ENCODE measurements at regions not wholly inside any gene's neighbourhood (a gene's known extent, or its start where the extent isn't known, plus 50 kb on each side); places are given as distances from the start of the nearest gene placed in this dataset.

DNA sequence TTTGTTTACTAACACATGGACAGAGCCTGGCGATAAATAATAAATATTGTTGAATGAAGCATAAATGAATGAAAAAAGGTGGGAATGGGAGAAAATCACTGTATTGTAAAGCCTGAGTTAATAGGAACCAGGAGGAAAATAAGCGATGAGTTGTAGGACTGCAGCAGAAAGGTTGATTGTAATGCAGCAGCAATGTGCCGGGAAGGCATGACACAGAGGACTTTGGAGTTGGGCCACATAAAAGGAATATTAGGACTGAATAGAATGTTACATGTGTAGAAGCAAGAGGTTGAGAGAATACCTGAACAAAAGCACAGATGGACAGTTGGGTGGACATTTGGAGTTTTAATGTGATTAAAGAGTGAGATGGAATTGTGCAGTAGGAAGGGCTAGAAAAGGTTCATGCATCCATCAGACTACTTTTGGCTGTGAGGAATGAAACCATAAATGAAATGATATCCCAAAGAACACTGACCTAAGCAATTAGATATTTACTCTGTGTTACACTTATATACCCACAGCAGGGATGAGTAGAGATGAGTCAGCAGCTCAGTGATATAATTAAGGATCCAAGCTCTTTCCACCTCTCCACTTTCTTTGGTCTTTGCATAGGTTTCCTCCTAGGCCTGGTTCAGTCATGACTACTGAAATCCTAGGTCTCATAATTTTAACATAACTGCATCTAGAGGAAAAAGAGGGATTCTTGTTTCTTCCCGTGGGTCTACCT lies 55.4 kb downstream of the CCER1 start:
- Mint-ChIP-seq H3K27ac (ENCODE audit: low read depth) (no peak overlapping the region), H3K9me3 (no peaks in the 10 kb centered on the region), H3K27me3 (no peaks in the 10 kb centered on the region), H3K36me3 (ENCODE audit: insufficient read depth) (no peaks in the 10 kb centered on the region), H3K4me1 (no peaks in the 10 kb centered on the region), H3K4me3 (no peak overlapping the region)
- ATAC-seq (replicated peaks; ENCODE audit: extremely low read depth, poor library complexity, severe bottlenecking): no peak
- DNase-seq (ENCODE audit: low spot score in 2 of 2): no peak

DNA sequence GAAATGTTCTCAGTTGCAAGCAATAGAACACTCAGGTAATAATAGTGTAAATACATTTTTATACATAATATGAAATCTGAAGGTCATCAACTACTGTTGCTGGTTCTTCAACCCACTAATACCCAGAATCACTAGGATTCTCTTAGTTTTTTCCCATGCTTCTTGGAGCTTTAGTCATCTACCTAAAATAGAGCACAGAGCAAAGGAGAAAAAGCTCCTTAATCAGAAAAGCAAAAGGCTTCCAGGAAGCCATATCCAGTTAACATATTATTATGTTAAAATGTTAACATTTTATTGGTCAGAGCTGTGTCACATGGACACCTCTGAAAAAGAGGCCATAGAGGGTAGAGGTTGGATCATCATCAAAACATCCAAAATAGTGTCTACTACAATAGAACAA lies 57.0 kb downstream of the CCER1 start:
- ATAC-seq (replicated peaks; ENCODE audit: extremely low read depth, poor library complexity, severe bottlenecking) (no peak), DNase-seq (ENCODE audit: low spot score in 2 of 2) (no peak)
- no peaks in the 10 kb centered on the region for H3K4me1 Mint-ChIP-seq
- no peaks in the 10 kb centered on the region for H3K9me3 Mint-ChIP-seq
- no peak overlapping the region for H3K4me3 Mint-ChIP-seq
- H3K27ac Mint-ChIP-seq (ENCODE audit: low read depth): no peak overlapping the region
- no peaks in the 10 kb centered on the region for H3K27me3 Mint-ChIP-seq
- H3K36me3 Mint-ChIP-seq (ENCODE audit: insufficient read depth): no peaks in the 10 kb centered on the region

DNA sequence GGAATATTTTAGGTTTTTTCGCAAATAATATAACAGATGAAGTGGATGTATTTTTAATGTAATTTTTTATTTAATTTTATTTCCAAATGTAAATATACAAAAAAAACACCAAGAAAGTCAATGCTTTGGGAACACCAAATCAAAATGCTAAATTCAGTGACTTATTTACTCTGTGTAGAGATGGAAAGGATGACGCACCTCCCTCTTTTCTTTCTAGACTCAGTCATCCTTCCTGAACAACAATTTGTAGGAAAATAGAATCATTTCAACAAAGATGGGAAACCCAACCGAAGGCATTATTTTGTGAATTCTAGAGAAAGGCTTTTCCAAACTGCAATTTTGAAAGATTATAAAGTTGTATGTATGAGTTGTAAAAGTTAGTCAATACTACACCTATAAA lies 57.7 kb downstream of the CCER1 start:
- H3K27me3 Mint-ChIP-seq: no peaks in the 10 kb centered on the region
- no peak for DNase-seq (ENCODE audit: low spot score in 2 of 2)
- no peak for ATAC-seq (replicated peaks; ENCODE audit: extremely low read depth, poor library complexity, severe bottlenecking)
- no peak overlapping the region for H3K4me3 Mint-ChIP-seq
- H3K27ac Mint-ChIP-seq (ENCODE audit: low read depth): no peak overlapping the region
- no peaks in the 10 kb centered on the region for H3K4me1 Mint-ChIP-seq
- H3K36me3 Mint-ChIP-seq (ENCODE audit: insufficient read depth): no peaks in the 10 kb centered on the region
- H3K9me3 Mint-ChIP-seq: no peaks in the 10 kb centered on the region

DNA sequence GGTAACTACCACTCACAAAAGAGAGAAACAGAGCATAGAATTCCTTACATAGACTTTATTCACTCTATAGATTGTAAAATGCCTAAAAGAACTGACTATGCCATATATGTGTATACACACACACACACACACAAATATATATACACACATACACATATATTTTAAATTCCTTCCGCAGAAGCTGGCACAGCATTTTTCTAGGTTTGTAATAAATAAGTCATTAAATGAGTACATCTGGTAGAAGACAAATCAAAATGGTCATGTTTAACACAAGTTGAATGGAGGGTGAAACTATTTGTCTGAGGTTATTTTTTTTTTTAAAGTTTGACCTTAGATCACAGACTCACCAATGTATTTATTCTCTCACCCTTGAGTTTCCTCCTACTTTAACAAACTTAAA lies 58.2 kb downstream of the CCER1 start:
- no peak overlapping the region for H3K27ac Mint-ChIP-seq (ENCODE audit: low read depth)
- no peaks in the 10 kb centered on the region for H3K4me1 Mint-ChIP-seq
- H3K27me3 Mint-ChIP-seq: no peaks in the 10 kb centered on the region
- ATAC-seq (replicated peaks; ENCODE audit: extremely low read depth, poor library complexity, severe bottlenecking) (no peak), DNase-seq (ENCODE audit: low spot score in 2 of 2) (no peak)
- H3K9me3 Mint-ChIP-seq: no peaks in the 10 kb centered on the region
- no peaks in the 10 kb centered on the region for H3K36me3 Mint-ChIP-seq (ENCODE audit: insufficient read depth)
- no peak overlapping the region for H3K4me3 Mint-ChIP-seq

DNA sequence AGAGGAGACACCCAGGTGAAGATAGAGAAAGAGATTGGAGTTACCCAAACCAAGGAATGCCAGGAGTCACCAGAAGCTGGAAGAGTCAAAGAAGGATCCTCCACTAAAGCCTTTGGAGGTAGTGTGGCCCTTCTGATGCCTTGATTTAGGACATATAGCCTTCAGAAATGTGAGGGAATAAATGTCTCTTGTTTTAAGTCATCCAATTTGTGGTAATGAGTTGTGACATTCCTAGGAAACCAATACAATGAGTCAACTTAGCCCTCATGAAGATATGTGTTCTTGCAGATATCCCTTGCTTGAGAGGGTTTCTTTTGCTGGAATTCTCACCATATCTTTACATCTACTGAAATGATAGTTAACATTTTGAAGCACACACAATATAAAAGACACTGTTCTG lies 58.8 kb downstream of the CCER1 start:
- DNase-seq (ENCODE audit: low spot score in 2 of 2): no peak
- H3K27ac Mint-ChIP-seq (ENCODE audit: low read depth): no peak overlapping the region
- H3K9me3 Mint-ChIP-seq: no peaks in the 10 kb centered on the region
- no peak for ATAC-seq (replicated peaks; ENCODE audit: extremely low read depth, poor library complexity, severe bottlenecking)
- H3K36me3 Mint-ChIP-seq (ENCODE audit: insufficient read depth): no peaks in the 10 kb centered on the region
- no peaks in the 10 kb centered on the region for H3K4me1 Mint-ChIP-seq
- H3K4me3 Mint-ChIP-seq: no peak overlapping the region
- H3K27me3 Mint-ChIP-seq: no peaks in the 10 kb centered on the region

DNA sequence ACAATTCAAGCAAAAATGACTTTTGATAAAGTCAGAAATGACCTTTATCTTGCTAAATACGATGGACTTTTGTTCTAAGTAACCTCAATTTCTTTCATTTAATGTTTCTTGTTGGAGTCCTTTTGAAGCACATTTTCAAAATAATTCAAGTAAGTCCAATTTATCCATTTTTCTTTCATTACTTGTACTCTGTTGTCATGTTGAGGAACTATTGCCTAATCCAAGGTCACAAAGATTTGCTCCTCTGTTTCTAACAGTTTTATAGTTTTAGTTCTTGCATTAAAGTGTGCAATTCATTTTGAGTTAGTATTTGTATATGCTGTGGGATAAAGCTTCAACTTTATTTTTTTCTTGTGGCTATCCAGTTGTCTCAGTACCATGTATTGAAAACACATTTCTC lies 66.7 kb downstream of the CCER1 start:
- Mint-ChIP-seq H3K27ac (ENCODE audit: low read depth) (no peak overlapping the region), H3K9me3 (peaks cover 6% of the 10 kb centered on the region), H3K27me3 (no peaks in the 10 kb centered on the region), H3K36me3 (ENCODE audit: insufficient read depth) (peaks cover 1% of the 10 kb centered on the region), H3K4me1 (no peaks in the 10 kb centered on the region), H3K4me3 (no peak overlapping the region)
- DNase-seq (ENCODE audit: low spot score in 2 of 2) (no peak), ATAC-seq (replicated peaks; ENCODE audit: extremely low read depth, poor library complexity, severe bottlenecking) (no peak)

DNA sequence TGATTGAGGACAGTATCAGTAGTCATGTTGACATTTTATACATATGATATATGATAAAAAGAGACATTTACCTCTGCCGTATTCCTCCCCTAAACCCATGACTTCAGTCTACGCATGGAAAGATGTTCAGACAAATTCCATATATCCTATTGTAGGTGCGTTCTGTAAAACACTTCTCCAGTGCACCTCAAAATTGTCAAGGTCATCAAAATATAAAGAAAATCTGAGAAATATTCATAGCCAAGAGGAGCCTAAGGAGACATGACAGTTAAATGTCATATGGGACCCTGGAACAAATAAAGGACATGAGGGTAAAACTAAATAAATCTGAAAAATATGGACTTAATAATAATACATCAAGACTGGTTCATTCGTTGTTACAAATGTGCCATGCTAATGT lies 71.5 kb downstream of the CCER1 start:
- DNase-seq (ENCODE audit: low spot score in 2 of 2) (no peak), ATAC-seq (replicated peaks; ENCODE audit: extremely low read depth, poor library complexity, severe bottlenecking) (no peak)
- Mint-ChIP-seq H3K4me3 (no peak overlapping the region), H3K27ac (ENCODE audit: low read depth) (no peak overlapping the region), H3K9me3 (no peaks in the 10 kb centered on the region), H3K27me3 (no peaks in the 10 kb centered on the region), H3K4me1 (no peaks in the 10 kb centered on the region), H3K36me3 (ENCODE audit: insufficient read depth) (no peaks in the 10 kb centered on the region)

DNA sequence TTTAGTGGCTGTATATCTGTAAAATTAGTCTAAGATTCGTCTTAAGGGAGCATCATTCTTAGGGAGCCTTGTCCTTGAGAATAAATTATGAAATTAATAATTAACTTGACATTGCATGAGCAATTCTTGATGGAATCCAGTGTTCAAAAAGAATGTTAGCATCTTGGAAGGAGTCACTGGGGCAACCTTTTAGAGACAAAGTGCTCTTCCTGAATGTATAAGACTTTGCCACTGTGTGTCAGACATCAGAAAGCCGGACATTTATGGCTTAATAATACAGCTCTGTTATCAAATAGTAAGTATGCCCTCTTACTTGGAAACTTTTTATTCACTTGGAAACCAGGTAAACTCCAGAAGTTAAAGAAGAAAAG lies 83.3 kb downstream of the CCER1 start:
- Mint-ChIP-seq H3K4me3 (no peak overlapping the region), H3K27ac (ENCODE audit: low read depth) (no peak overlapping the region), H3K36me3 (ENCODE audit: insufficient read depth) (no peaks in the 10 kb centered on the region), H3K9me3 (peaks cover 6% of the 10 kb centered on the region), H3K4me1 (no peaks in the 10 kb centered on the region), H3K27me3 (no peaks in the 10 kb centered on the region)
- no peak for DNase-seq (ENCODE audit: low spot score in 2 of 2)
- no peak for ATAC-seq (replicated peaks; ENCODE audit: extremely low read depth, poor library complexity, severe bottlenecking)

DNA sequence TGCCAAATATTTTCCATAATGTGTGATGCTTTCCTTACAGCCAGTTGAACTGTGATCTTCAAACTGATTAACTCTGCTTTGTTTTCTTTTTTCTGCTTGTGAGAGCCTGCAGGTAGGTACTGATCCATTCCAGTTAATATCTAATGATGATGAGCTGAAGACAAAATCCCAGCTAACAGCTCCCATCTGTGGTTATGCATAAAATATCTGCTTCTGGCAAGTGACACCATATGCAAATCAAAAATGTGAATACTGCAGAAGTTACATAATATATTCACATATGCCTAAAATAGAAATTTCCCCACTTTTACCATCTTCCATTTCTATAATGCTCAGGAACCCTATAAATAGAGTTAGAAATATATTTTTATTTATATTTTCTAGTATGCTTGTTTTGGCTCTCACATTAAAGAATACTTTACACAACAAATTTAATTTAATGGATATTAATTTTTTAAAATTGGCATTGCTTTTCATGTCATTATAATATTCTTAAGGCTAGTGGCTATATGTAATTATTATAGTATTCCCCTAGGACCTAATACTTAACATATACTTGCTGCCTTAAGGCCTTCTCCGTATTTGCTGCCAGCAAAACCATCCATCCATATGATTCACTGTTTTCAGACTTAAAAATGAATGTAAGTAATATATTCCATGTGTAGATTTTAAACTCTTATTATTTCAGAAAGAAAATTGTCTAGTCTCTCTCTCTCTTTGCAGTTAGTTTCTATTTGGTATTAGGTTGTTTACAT lies 83.8 kb downstream of the CCER1 start:
- DNase-seq (ENCODE audit: low spot score in 2 of 2) (no peak), ATAC-seq (replicated peaks; ENCODE audit: extremely low read depth, poor library complexity, severe bottlenecking) (no peak)
- Mint-ChIP-seq H3K36me3 (ENCODE audit: insufficient read depth) (peaks cover under 1% of the 10 kb centered on the region), H3K27ac (ENCODE audit: low read depth) (no peak overlapping the region), H3K4me3 (no peak overlapping the region), H3K9me3 (peaks cover 5% of the 10 kb centered on the region), H3K27me3 (no peaks in the 10 kb centered on the region), H3K4me1 (no peaks in the 10 kb centered on the region)

DNA sequence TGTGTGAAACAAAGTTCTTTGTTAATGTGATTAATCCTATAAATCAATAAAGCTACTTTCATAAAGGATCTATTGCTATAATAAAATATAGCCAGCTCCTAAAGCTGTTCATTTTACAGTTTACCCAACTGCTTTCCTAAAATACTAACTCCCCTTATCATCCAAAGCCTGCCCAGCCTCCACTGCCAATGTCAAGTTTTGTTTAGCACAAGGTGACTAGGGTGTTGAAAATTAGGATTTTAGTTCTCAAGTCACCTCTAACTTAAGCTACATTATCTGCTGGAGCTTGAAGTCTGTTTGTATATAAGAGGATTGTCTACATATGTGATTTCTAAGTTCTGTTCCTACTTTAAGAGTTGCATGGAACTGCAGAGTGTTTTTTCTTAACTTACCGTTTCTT lies 86.3 kb downstream of the CCER1 start:
- H3K9me3 Mint-ChIP-seq: no peaks in the 10 kb centered on the region
- H3K4me1 Mint-ChIP-seq: no peaks in the 10 kb centered on the region
- H3K4me3 Mint-ChIP-seq: no peak overlapping the region
- no peak for DNase-seq (ENCODE audit: low spot score in 2 of 2)
- H3K27ac Mint-ChIP-seq (ENCODE audit: low read depth): no peak overlapping the region
- H3K27me3 Mint-ChIP-seq: no peaks in the 10 kb centered on the region
- peaks cover 2% of the 10 kb centered on the region for H3K36me3 Mint-ChIP-seq (ENCODE audit: insufficient read depth)
- ATAC-seq (replicated peaks; ENCODE audit: extremely low read depth, poor library complexity, severe bottlenecking): no peak

DNA sequence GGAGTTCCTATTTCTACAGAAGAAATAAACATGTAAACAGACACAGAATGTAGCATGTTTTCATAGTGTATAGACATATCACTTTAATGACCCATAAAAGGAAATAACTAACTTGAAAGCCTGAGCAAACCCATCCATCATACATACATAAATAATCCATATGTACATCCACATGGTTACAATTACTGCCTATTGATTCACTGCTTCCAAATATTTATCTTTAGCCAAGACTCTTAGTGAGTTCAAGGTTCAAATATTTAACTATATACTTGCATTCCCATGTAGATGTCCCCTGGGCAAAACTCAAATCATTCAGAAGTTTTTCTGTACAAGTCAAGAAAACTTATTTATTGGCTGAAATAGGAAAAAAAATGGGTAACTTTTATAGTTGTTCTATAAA lies 95.4 kb downstream of the CCER1 start:
- no peak for DNase-seq (ENCODE audit: low spot score in 2 of 2)
- Mint-ChIP-seq H3K27me3 (peaks cover 15% of the 10 kb centered on the region), H3K27ac (ENCODE audit: low read depth) (no peak overlapping the region), H3K4me1 (no peaks in the 10 kb centered on the region), H3K4me3 (no peak overlapping the region), H3K9me3 (no peaks in the 10 kb centered on the region), H3K36me3 (ENCODE audit: insufficient read depth) (no peaks in the 10 kb centered on the region)
- no peak for ATAC-seq (replicated peaks; ENCODE audit: extremely low read depth, poor library complexity, severe bottlenecking)

DNA sequence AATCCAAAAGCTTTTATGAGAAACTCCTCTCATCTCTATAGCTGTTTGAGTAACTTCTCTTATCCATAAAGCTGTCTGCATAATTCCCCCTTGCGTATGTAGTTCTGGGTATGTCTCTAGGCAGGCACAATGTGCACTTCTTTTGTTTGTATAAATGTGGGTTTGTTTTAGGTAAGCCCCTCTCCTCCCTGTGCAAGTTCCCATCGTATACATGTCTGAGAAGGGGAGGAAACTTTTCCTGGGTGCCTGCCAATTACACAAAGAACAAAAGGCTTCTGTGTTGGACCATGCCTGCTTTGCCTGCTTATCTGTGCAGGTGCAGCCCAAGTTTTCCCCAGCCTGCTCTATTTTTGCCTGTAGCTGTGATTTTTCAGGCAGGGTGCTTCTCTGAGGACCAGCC lies 96.7 kb downstream of the CCER1 start:
- no peak for DNase-seq (ENCODE audit: low spot score in 2 of 2)
- no peak overlapping the region for H3K27ac Mint-ChIP-seq (ENCODE audit: low read depth)
- no peaks in the 10 kb centered on the region for H3K36me3 Mint-ChIP-seq (ENCODE audit: insufficient read depth)
- no peaks in the 10 kb centered on the region for H3K4me1 Mint-ChIP-seq
- no peaks in the 10 kb centered on the region for H3K9me3 Mint-ChIP-seq
- no peak overlapping the region for H3K4me3 Mint-ChIP-seq
- ATAC-seq (replicated peaks; ENCODE audit: extremely low read depth, poor library complexity, severe bottlenecking): no peak
- peaks cover 15% of the 10 kb centered on the region for H3K27me3 Mint-ChIP-seq

DNA sequence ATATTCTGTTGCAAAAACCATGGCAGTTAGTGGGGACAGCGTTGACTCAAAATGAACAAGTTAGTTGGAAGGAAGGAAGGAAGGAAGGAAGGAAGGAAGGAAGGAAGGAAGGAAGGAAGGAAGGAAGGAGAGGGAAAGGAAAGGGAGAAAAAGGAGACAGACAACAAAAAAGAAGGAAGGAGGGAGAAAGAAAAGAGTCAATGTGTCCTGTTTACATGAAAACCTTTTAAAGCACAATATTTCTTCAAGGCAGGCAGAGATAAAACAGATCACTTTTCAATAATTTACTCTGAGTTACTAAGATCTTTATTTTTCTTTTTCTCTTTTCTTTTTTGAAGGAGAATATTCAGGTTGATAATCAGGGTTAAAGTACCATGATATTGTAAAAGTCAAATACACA lies 99.4 kb downstream of the CCER1 start:
- Mint-ChIP-seq H3K36me3 (ENCODE audit: insufficient read depth) (no peaks in the 10 kb centered on the region), H3K4me1 (no peaks in the 10 kb centered on the region), H3K27me3 (no peaks in the 10 kb centered on the region), H3K9me3 (no peaks in the 10 kb centered on the region), H3K4me3 (no peak overlapping the region), H3K27ac (ENCODE audit: low read depth) (no peak overlapping the region)
- no peak for DNase-seq (ENCODE audit: low spot score in 2 of 2)
- no peak for ATAC-seq (replicated peaks; ENCODE audit: extremely low read depth, poor library complexity, severe bottlenecking)

All from central memory CD8-positive, alpha-beta T cell (primary cell).